GM04503 (cell line): ENCODE measurements at regions not wholly inside any gene's neighbourhood (a gene's known extent, or its start where the extent isn't known, plus 50 kb on each side); places are given as distances from the start of the nearest gene placed in this dataset.

ENCODE experiments used
- DNase-seq: peaks from one replicate; pipeline ENCODE4 v3.0.0-alpha.2; 2012; ENCODE audit warnings: low read depth

GRCh38 chr14:34213332-34213731 is 248.7 kb downstream of the SPTSSA start:
- no peak for DNase-seq

- no peak for DNase-seq
Observed at GRCh38 chr14:34212172-34212929, 249.7 kb downstream of the SPTSSA start.

GRCh38 chr14:34211732-34212131 is 250.3 kb downstream of the SPTSSA start:
- no peak for DNase-seq

GRCh38 chr14:34208532-34208931 is 253.5 kb downstream of the SPTSSA start:
- DNase-seq, result no peak

- DNase-seq, result no peak
Observed at GRCh38 chr14:34205799-34206198, 254.9 kb upstream of the EGLN3 start.

GRCh38 chr14:34204774-34205173 is 253.9 kb upstream of the EGLN3 start:
- DNase-seq, result no peak

- peak; percentile 13 for DNase-seq
Observed at GRCh38 chr14:34203251-34203722, 252.4 kb upstream of the EGLN3 start.

GRCh38 chr14:34201909-34202637 is 251.2 kb upstream of the EGLN3 start:
- no peak for DNase-seq

- peak; percentile 35 for DNase-seq
Observed at GRCh38 chr14:34199585-34199984, 248.7 kb upstream of the EGLN3 start.

- DNase-seq, result no peak
Observed at GRCh38 chr14:34198096-34198495, 247.2 kb upstream of the EGLN3 start.

- no peak for DNase-seq
Observed at GRCh38 chr14:34195964-34196363, 245.1 kb upstream of the EGLN3 start.

- DNase-seq, result no peak
Observed at GRCh38 chr14:34190717-34191116, 239.8 kb upstream of the EGLN3 start.

GRCh38 chr14:34189866-34190265 is 239.0 kb upstream of the EGLN3 start:
- no peak for DNase-seq

GRCh38 chr14:34187519-34188044 is 236.7 kb upstream of the EGLN3 start:
- DNase-seq, result no peak

GRCh38 chr14:34187061-34187460 is 236.2 kb upstream of the EGLN3 start:
- DNase-seq, result no peak

GRCh38 chr14:34184126-34184525 is 233.3 kb upstream of the EGLN3 start:
- DNase-seq, result no peak

GRCh38 chr14:34183478-34183877 is 232.6 kb upstream of the EGLN3 start:
- no peak for DNase-seq

GRCh38 chr14:34181338-34181737 is 230.5 kb upstream of the EGLN3 start:
- DNase-seq, result no peak

- DNase-seq, result no peak
Observed at GRCh38 chr14:34180869-34181268, 230.0 kb upstream of the EGLN3 start.

GRCh38 chr14:34180434-34180833 is 229.6 kb upstream of the EGLN3 start:
- no peak for DNase-seq

GRCh38 chr14:34179727-34180126 is 228.9 kb upstream of the EGLN3 start:
- no peak for DNase-seq

- no peak for DNase-seq
Observed at GRCh38 chr14:34177466-34177865, 226.6 kb upstream of the EGLN3 start.

- DNase-seq, result no peak
Observed at GRCh38 chr14:34175574-34175973, 224.7 kb upstream of the EGLN3 start.
